Liver (tissue), 3 donors: ENCODE measurements at regions not wholly inside any gene's neighbourhood (a gene's known extent, or its start where the extent isn't known, plus 50 kb on each side); places are given as distances from the start of the nearest gene placed in this dataset.
"Not testable (repeated sequence)": the region's sequence is repeated elsewhere in the genome, so short reads cannot be mapped to it uniquely, and the experiment has no call there.

Experiments
- ATF3 ChIP-seq: IDR thresholded peaks from 2 replicates; pipeline ENCODE4 v1.6.1; 2016; ENCODE audit warnings: antibody characterized with exemption
- CTCF ChIP-seq: fragments of 150-350 bp; IDR thresholded peaks from 2 replicates; pipeline ENCODE4 v1.5.1; 2017; ENCODE audit warnings: improper control_type of control experiment, low read depth, low read length; ENCODE audit not compliant: missing input control
- FOXA1 ChIP-seq: IDR thresholded peaks from 2 replicates; pipeline ENCODE4 v1.6.1; 2016; ENCODE audit warnings: antibody characterized with exemption
- MAX ChIP-seq: IDR thresholded peaks from 2 replicates; pipeline ENCODE4 v1.6.1; 2016; ENCODE audit warnings: antibody characterized with exemption
- donor health status: healthy.
- donor health status: healthy.

- TF ChIP-seq FOXA1, MAX, CTCF, ATF3: not testable (repeated sequence)
These were observed 108.6 kb upstream of the OR4F16 start for GRCh38 chr1:794918-795584.
